Eye (tissue), 1 donor: ENCODE measurements at regions not wholly inside any gene's neighbourhood (a gene's known extent, or its start where the extent isn't known, plus 50 kb on each side); places are given as distances from the start of the nearest gene placed in this dataset.

Experiments used
- DNase-seq: peaks from one replicate; pipeline ENCODE4 v3.0.0-alpha.2; 2015

DNA sequence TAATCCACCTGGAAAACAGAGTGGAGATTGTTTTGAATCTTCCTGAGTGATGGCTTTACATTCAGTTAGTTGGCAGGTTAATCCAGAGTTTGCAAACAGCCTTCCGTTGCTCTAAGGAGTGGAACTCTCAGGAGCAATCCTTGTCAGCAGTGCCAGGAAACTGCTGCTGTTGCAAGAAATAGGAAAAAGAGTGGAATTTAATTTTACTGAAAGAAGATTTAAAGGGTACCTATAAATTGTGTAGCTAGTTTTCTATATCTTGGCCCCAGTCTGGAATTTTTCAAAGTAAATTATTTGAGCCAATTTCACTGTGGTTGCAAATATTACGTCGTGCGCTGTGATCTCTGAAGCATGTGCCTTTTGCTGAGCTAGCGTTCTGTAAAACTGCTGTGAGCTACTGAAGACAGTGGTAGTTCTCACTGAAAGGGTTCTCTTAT lies 55.5 kb upstream of the SLC5A12 start:
- DNase-seq: peak; percentile 39

DNA sequence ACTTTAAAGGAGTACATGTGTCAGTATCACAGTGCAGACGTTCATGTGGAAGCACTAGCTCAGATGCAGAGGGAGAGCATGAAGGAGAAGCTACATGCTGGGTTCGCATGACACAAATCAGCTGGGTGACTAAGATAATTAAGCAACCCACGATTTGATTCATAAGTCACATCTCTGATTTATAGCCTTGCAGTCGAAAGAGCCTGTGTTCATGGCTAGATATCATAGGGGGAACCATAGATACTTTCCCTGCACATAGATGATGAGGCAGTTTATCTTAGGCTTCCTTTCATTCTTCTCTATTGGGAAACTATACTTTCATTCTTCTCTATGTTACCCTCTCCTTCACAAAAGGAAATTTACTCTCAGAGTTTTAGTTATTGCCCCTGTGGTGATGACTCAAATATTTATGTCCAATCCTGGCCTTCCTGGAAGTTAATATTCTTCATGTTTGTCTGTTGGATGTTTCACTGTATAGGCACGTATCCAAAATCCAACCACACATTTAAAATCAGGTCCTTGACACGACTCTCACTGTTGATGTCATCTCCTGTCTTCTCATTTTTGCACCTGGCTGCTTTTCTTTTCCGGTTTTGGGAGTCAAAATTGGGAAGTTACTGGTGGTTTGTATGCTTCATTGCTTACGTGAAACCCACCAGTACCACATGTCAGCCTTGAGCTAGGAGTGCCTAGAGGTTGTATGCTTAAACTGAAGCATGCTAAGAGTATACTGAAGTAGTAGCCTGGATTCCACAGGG lies 56.3 kb upstream of the SLC5A12 start:
- DNase-seq: no peak

DNA sequence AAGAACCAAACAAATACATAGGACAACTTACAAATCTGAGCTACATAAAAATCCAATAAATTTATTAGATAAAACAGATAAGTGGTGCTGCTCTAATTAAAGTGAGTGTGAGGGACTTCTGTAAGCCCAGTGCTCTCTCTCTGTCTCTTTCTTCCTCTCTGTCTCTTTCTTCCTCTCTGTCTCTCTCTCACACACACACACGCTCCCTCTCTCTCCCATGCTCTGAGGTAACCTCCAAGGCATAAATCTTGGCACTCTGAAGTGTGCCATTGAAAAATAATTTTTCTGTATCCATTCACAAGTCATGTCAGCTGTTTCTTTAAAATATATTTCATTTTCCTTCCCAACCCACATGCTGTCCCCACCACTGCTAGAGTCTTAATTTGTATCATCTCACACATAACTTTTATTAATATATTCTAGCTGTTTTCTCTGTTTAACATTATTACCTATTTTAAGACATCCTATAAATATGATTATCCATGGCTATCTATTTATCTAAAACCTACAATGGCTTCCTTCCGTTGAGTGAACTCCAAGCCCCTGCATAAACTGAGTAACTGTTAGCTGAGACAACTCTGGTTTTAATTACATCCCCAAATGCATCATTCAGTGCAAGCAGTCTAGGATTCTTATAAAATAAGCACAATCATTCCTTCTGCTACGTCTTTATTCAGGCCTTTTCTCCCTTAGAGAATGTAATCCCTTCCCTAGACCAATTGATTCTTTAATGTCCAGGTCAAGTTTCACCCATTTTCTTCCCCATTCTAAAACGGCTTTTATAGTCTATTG lies 57.4 kb upstream of the SLC5A12 start:
- DNase-seq: no peak

DNA sequence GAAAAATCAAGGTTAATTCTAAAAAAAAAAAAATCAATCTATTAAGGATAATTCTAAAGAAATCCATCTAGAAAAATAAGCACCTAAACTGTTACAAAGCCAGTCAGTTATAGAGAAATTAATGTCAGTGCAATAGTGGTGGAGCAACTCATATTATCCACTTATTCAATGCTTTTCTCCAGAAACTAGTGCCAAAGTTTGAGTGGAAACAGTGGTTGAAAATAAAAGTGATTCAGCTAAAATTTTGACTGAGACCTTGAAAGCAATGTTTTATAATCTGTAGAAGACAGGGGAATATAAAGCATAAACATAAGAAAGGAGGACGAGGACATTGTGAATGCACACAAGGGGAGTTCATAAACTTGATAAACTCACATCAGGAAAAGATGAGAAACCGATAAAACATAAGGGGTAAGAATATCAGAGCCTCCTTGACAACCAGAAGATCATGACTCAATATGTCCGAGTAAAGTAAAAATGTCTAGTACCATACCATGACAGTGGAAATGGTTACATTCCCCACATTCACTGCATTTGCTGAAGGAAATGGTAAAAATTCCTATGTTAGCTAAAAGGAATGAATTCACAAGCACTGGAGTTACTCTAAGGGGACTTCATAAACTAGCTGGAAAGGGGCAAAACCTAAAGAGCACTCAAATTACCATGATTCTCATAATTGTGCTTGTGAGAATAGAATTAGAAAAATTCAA lies 58.7 kb upstream of the SLC5A12 start:
- DNase-seq: no peak

DNA sequence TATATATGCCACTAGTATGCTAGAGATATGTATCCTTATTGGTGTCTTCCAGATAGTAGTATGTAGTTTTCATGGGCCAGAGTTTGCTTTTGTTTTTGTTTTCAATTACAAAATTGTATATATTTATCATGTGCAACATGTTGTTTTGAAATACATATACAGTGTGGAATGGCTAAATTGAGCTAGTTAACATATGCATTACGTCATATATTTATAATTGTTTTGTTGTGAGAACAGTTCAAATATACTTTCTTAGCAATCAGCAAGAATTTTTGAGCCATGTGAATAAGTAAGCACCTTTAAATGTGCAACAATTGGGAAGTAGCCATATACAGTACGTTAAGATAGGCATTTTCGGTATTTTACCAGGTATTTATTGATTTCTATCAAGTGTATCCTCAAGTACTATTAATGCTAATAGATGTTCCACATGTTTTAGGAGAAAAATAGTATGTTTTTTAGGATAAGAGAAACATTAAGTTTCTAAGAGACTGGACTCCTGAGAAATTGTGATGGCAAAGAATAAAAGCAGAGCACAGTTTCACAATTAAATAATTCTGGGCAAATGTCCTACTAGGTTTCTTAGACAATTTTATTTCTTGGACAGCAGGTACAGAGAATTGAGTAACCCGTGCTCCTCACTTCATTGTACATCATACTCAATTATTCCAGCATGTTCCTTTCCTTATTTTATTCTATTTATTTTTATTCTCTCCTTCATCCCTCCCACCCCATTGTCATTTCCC lies 60.5 kb upstream of the SLC5A12 start:
- DNase-seq: no peak

DNA sequence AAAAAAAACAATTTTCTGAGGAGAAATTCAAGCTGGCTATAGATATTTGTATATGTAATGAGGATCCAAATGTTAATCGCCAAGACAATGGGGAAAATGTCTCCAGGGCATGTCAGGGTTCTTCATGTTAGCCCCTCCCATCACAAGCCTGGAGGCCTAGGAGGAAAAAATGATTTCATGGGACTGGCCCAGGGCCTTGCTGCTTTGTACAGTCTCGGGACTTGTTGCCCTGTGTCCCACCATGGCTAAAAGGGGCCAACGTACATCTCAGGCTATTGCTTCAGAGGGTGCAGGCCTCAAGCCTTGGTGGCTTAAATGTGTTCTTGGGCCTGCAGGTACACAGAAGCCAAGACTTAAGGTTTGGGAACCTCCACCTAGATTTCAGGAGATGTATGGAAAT lies 62.1 kb upstream of the SLC5A12 start:
- no peak for DNase-seq

DNA sequence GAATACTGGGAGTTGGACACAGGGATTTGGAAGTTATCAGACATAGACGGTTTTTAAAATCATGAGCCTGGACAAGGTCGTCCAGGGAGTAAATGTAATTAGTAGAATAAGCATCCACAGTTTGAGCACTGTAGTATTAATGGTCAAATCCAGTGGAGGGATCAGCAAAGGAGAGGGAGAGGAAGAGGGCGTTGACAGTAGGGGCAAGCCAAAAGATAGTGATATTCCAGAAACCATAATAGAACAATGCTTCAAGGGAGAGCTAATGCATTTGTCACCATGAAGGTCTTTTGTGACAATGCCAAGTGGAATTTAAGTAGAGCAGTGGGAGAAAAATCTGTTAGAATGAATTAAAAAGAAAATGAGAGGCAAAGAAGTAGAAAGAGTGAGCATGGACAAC lies 68.9 kb upstream of the SLC5A12 start:
- DNase-seq: no peak

DNA sequence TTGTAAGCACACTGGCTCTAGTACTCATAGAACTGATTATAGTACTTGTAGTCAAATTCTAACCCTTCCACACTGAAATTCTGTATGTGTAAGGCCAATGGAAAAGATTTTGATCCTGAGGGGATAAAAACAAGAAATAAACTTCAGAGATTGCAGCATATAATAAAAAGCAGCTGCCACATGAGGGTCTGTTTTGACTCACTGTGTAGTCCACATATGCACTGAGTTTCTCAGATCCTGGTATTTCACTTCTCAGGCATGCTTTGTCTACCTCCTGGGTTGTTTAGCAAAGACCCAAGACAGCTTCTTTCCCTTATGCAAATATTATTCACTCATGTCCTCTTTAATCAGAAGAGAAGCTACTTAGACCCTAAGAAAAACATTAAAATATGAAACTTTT lies 71.1 kb upstream of the SLC5A12 start:
- DNase-seq: peak; percentile 52

DNA sequence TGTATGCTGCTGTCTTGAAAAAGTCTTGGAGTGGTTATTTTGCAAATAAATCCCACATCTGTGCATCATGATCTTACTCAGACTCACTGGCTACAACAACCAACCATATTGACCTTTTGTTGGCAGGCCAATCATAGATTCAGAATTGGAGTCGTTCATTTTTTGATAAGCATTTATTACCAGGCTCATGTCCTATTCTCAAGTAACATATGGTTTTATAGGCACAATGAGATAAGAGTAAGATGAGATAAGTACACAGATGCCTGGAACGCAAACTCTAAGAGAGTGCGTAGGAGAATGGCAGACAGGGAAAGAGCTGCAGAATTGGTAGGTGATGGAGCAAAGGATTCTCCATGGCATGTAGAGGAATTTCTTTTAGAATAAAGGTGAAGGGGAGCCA lies 71.6 kb upstream of the SLC5A12 start:
- DNase-seq: no peak

DNA sequence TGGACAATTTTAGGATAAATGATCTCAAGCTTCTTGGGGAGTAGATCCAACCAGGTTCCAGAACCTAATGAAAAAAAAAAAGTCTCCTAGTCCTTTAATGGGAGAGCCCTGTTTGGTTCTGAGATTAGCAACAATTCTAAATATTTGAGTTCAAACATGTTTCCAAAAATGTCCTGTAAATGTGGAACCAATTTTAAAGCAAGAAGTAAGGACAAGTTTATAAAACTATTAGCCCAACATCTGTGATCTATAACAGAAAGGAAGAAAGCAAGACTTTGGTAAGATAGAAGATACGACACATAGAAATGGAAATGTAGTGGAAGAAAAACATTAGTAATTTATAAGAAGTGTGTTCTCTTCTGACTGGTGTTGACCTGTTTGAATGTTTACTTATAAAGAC lies 79.7 kb upstream of the SLC5A12 start:
- no peak for DNase-seq

DNA sequence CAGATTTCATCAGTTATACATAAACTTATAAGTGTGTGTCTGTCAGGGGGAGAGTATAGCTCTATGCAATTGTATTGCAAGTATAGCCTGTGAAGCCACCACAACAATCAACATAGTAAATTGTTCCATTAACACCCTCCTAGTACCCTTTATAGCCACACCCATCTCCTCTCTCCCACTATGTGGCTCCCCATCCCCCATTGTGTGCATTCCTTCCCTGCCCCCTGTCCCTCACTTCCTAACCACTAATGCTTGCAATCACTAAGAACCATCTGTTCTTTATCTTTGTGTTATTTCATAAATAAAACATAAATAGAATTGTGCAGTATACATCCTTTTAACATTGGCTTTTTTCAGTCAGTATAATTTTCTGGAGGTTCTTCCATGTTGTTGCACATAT lies 83.1 kb upstream of the SLC5A12 start:
- DNase-seq: no peak

DNA sequence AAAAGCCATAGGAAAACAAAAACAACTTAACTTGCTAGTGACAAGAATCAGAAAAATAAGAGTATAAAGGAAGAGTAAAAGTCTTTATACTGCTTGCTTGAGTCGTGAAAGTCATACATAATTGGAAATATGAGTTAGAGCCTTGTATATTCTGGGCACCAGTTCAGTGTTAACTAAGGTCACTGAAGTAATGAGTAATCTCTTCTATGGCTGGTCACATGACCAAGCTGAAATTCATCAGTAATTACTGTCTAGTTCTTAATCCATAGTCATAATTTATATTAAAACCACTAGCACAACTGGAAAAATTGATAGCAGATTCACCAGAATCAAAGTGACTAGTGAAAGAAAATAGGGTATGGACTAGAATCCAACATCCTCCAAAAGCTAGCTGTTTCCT lies 84.4 kb upstream of the SLC5A12 start:
- DNase-seq: no peak

DNA sequence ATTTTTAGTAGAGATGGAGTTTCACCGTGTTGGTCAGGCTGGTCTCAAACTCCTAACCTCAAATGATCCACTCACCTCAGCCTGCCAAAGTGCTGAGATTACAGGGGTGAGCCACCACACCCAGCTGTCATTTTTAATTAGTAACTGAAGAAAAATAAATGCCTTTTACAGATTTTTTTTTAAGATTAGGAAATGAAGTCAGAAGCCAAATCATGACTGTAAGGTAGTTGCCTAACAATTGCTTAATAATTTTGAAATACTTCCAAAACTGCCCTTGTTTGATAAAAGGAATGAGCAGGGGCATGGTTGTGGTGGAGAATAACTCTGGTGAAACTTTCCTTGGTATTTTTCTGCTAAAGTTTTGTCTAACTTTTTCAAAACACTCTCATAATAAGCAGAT lies 98.9 kb upstream of the SLC5A12 start:
- no peak for DNase-seq

DNA sequence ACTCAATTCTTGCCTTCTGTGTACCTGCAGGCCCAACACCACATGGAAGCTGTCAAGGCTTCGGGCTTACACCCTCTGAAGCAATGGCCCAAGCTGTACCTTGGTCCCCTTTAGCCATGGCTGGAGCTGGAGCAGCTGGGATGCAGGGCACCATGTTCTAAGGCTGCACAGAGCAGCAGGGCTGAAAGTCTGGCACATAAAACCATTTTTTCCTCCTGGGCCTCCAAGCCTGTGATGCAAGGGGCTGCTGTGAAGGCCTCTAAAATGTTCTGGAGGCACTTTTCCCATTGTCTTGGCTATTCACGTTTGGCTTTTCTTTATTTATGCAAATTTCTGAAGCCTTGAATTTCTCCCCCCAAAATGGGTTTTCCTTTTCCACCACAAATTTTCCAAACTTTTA lies 102.1 kb upstream of the SLC5A12 start:
- no peak for DNase-seq

DNA sequence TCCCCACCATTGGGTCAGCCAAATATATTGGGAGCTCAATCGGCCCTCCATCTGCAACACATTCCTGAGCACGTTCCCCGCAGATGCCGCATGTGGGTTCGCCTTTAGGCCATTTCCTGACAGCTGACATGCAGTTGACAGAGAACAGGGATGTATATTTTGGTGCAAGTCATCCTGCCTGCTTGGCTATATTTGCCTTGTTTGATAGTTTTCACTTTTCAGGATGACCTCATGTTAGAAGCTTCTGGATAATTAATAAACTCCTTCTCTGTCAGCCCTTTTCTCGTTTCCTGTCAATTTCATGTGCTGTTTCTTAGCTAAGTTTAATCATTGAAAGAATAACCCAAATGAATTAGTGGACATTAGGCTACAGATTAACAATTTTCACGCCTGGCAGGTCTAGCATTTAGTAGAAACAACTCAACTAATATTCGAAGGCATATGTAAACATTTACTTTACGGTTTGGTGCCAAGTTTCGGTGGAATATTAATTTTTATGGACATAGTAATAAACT lies 105.8 kb upstream of the SLC5A12 start:
- no peak for DNase-seq

DNA sequence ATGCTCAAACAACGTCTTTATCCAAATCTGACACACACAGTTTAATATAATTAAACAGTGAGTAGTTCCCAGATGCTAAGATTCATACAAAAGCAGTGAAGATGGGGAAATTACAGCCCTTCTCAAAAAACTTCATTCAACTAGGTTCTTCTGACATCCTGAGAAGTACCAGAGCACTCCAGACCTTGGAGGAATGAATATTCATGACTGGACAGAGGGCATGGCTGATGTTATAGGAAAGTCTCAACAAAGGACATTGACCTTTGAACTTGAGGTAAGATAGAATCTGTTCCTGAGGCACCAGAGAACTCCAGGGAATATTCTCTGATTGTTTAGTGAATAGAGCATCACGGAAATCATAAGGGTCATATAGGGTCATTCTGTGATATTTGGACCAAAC lies 106.4 kb upstream of the SLC5A12 start:
- DNase-seq: no peak

DNA sequence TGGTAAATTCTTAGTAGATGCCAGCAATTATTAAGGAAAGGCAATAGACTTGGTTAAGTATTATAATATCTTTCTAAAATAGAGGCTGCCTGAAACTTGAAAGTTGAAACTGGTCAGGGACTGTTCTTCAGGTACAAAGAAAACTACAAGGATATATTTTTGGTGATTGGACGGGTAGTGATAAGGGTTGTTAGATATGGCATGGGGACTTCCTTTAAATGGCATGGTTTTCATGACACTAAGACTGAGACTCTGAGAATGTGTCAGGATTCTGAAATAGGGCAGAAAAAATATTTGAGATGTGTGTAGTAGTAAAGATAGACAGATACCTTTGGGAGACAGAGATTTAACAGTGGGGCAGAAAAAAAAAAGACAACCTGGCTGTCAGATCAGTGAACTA lies 108.4 kb upstream of the SLC5A12 start:
- no peak for DNase-seq

DNA sequence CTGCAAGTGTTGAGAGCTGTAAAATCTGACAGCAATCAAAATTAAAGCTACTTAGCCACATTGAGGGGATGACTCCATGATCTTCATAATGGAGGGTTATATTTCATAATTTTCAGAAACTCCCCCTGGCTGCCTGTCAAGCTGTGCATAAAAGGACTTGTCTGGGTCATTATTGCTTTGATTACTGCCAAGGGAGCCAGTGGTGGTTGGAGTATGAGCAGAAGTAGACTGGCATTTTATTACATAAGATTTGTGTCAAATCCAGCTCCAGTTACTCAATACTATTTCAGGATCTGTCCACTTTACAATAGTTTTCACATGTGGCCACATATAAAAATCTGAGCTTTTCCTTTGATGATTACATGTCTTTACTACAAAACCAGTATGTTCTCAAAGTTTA lies 108.9 kb upstream of the SLC5A12 start:
- DNase-seq: no peak

DNA sequence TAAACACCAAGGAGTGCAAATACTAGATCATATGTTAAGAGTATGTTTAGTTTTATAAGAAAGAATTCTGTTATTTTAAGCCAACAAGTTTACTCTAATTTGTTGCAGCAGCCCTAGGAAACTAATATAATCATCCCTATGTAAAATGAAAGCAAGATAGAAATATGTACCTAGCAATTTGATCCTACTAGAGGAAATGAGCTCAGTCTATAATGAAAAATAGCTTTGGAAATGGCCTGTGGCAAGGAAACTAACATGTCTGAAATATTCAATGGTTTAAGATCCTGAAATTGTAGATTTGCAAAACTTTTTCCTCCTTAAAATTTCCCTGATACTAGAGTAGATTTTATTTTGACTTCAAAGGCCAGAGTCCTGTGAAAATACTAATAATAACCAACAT lies 112.7 kb upstream of the SLC5A12 start:
- no peak for DNase-seq

DNA sequence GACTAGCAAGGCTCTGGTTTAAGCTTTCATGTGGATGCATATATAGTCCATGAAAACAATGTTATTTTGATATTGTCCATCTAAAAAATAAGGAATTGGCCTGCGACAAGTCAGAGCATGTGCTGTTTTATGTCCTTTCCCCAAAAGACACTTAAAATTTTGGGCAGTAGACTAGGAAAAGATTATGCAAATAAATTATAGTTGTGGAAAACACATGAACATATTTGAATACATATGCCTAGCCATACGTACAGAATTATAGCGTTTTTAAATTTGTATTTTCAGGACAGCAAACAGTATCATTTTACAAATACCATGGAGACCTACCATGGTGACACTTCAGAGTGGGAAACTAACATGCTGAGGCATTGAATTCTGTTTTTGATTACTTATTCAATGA lies 113.8 kb upstream of the SLC5A12 start:
- no peak for DNase-seq

DNA sequence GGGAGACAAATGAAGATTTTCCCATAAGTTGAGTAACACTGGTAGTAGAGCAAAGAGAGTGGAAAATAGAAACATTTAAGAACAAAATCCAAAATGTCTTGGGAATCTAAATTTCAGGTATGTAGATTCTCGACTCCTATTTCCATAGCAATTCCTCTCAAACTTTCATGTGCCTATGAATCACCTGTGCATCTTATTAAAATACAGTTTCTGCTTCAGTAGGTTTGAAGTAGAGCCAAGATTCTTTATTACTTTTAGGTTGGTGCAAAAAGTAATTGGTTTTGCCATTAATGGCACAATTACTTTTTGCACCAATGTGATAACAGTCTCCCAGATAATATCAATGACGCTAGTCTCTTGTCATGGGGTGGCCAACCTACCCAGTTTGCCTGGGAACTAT lies 115.3 kb upstream of the SLC5A12 start:
- DNase-seq: no peak

DNA sequence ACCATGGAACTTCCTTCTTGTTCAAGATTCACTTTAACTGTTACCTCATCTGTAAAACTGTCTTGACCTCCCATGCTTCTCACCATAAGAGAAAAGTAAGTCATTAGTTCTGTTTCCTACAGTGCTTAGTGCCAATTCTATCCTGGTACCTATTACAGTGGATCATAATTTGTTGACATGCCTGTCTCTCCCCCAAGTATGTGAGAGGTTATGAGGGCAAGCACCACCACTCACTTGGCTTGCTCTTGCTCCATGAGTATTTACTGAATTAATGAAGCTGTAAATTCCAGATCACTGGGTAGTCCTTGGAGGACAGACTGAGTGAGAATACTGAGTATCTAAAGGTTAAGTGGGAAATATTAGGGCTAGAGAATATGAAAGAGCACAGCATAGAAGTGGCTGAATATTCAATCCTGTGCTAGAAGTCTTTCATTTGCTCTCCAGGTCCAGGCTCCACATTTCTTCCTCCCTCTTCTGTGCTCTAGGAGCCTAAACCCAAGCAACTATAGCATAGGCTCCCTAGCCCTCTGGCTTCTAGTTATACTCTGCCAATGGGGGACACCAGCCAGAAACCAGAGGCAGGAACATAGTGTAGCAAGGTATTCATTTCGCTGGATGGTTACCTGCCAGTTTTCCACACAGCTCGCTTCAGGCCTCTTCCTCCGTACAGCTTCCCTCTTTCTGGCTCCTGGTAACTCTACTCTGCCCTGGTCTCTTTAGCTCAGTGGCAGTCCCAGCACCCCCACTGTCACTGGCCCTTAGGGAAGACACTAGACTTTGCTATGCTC lies 118.2 kb upstream of the SLC5A12 start:
- DNase-seq: no peak
